Globus pallidus (tissue), 1 donor: ENCODE measurements at regions not wholly inside any gene's neighbourhood (a gene's known extent, or its start where the extent isn't known, plus 50 kb on each side); places are given as distances from the start of the nearest gene placed in this dataset.
"Not testable (repeated sequence)": the region's sequence is repeated elsewhere in the genome, so short reads cannot be mapped to it uniquely, and the experiment has no call there.

Experiments
- DNase-seq: peaks from one replicate; pipeline ENCODE4 v3.0.0-alpha.2; 2015; ENCODE audit warnings: low spot score

GRCh38 chr2:223467196-223467595 lies 135.0 kb downstream of the SCG2 start:
- DNase-seq = no peak

GRCh38 chr2:223469270-223470046 lies 132.7 kb downstream of the SCG2 start:
- DNase-seq = no peak

GRCh38 chr2:223470602-223471001 lies 131.6 kb downstream of the SCG2 start:
- DNase-seq = no peak

GRCh38 chr2:223472771-223473170 lies 129.4 kb downstream of the SCG2 start:
- DNase-seq = no peak

- no peak for DNase-seq
These were observed 127.3 kb downstream of the SCG2 start for GRCh38 chr2:223474893-223475292.

- DNase-seq = no peak
These were observed 126.3 kb downstream of the SCG2 start for GRCh38 chr2:223475901-223476300.

GRCh38 chr2:223477318-223477717 lies 124.8 kb downstream of the SCG2 start:
- DNase-seq = no peak

- no peak for DNase-seq
These were observed 120.7 kb downstream of the SCG2 start for GRCh38 chr2:223481486-223481885.

- no peak for DNase-seq
These were observed 115.4 kb downstream of the SCG2 start for GRCh38 chr2:223486751-223487150.

GRCh38 chr2:223487214-223487846 lies 114.8 kb downstream of the SCG2 start:
- no peak for DNase-seq

GRCh38 chr2:223488814-223489213 lies 113.3 kb downstream of the SCG2 start:
- no peak for DNase-seq

GRCh38 chr2:223494496-223494895 lies 107.7 kb downstream of the SCG2 start:
- no peak for DNase-seq

GRCh38 chr2:223494942-223495341 lies 107.2 kb downstream of the SCG2 start:
- DNase-seq = no peak

- not testable (repeated sequence) for DNase-seq
These were observed 105.3 kb downstream of the SCG2 start for GRCh38 chr2:223496853-223497252.

GRCh38 chr2:223500709-223501108 lies 101.5 kb downstream of the SCG2 start:
- no peak for DNase-seq

GRCh38 chr2:223501641-223502040 lies 100.5 kb downstream of the SCG2 start:
- DNase-seq = no peak

GRCh38 chr2:223503746-223504145 lies 98.4 kb downstream of the SCG2 start:
- DNase-seq = no peak

GRCh38 chr2:223508372-223508771 lies 93.8 kb downstream of the SCG2 start:
- DNase-seq = no peak

GRCh38 chr2:223510713-223511112 lies 91.4 kb downstream of the SCG2 start:
- no peak for DNase-seq

GRCh38 chr2:223511168-223511567 lies 91.0 kb downstream of the SCG2 start:
- DNase-seq = no peak

GRCh38 chr2:223513771-223514455 lies 88.2 kb downstream of the SCG2 start:
- no peak for DNase-seq

- DNase-seq = no peak
These were observed 82.7 kb downstream of the SCG2 start for GRCh38 chr2:223519471-223519870.

- no peak for DNase-seq
These were observed 79.4 kb downstream of the SCG2 start for GRCh38 chr2:223522796-223523195.
